OCI-LY1 (cell line): ENCODE measurements at regions not wholly inside any gene's neighbourhood (a gene's known extent, or its start where the extent isn't known, plus 50 kb on each side); places are given as distances from the start of the nearest gene placed in this dataset.
"Not testable (repeated sequence)": the region's sequence is repeated elsewhere in the genome, so short reads cannot be mapped to it uniquely, and the experiment has no call there.

Experiments
- H2AFZ ChIP-seq: fragments of 200-600 bp; sonication (generic), shearing (Covaris generic); 2 replicates; pipeline ENCODE4 v1.6.0; 2014; ENCODE audit warnings: antibody characterized with exemption, mild to moderate bottlenecking, low read length
- H3F3A ChIP-seq: fragments of 200-600 bp; sonication (generic), shearing (Covaris generic); 2 replicates; pipeline ENCODE4 v1.6.0; 2014; ENCODE audit warnings: mild to moderate bottlenecking, antibody characterized with exemption, low read length, moderate library complexity; ENCODE audit not compliant: insufficient read depth
- H3K27ac ChIP-seq: fragments of 200-600 bp; sonication (generic); 2 replicates; pipeline ENCODE4 v1.5.1; 2014; ENCODE audit warnings: low read length, mixed run types, mild to moderate bottlenecking, low read depth; ENCODE audit not compliant: poor library complexity, severe bottlenecking
- H3K27me3 ChIP-seq: fragments of 200-600 bp; sonication (generic); 2 replicates; pipeline ENCODE4 v1.6.0; 2014; ENCODE audit warnings: antibody characterized with exemption, mild to moderate bottlenecking, low read length, moderate library complexity; ENCODE audit not compliant: insufficient read depth
- H3K36me3 ChIP-seq: fragments of 200-600 bp; sonication (generic); 2 replicates; pipeline ENCODE4 v1.6.1; 2014; ENCODE audit warnings: mild to moderate bottlenecking, antibody characterized with exemption, low read length, moderate library complexity, mixed read lengths; ENCODE audit not compliant: insufficient read depth
- H3K4me1 ChIP-seq: fragments of 200-600 bp; sonication (generic); 2 replicates; pipeline ENCODE4 v1.5.1; 2014; ENCODE audit warnings: mild to moderate bottlenecking, low read length, moderate library complexity; ENCODE audit not compliant: insufficient read depth, severe bottlenecking
- H3K4me2 ChIP-seq: fragments of 200-600 bp; sonication (generic), shearing (Covaris generic); 2 replicates; pipeline ENCODE4 v1.6.1; 2014; ENCODE audit warnings: low read length
- H3K4me3 ChIP-seq: fragments of 200-600 bp; sonication (generic); 2 replicates; pipeline ENCODE4 v1.5.1; 2014; ENCODE audit warnings: low read length, low read depth, mild to moderate bottlenecking, mixed read lengths; ENCODE audit not compliant: poor library complexity, severe bottlenecking
- H3K79me2 ChIP-seq: fragments of 200-600 bp; shearing (Covaris generic); 2 replicates; pipeline ENCODE4 v1.6.1; 2016; ENCODE audit warnings: mixed run types, low read length, mixed read lengths; ENCODE audit not compliant: insufficient read depth
- H3K9ac ChIP-seq: fragments of 200-600 bp; sonication (generic), shearing (Covaris generic); 2 replicates; pipeline ENCODE4 v1.6.1; 2014; ENCODE audit warnings: mild to moderate bottlenecking, low read length, mixed read lengths
- H3K9me2 ChIP-seq: fragments of 200-600 bp; sonication (generic), shearing (Covaris generic); 2 replicates; pipeline ENCODE4 v1.6.1; 2014; ENCODE audit warnings: low read depth, mild to moderate bottlenecking, low read length, mixed read lengths
- H3K9me3 ChIP-seq: fragments of 200-600 bp; shearing (Covaris generic); 2 replicates; pipeline ENCODE4 v1.6.1; 2014; ENCODE audit warnings: low read length, mixed read lengths
- H4K20me1 ChIP-seq: fragments of 200-600 bp; sonication (generic), shearing (Covaris generic); 2 replicates; pipeline ENCODE4 v1.6.0; 2016; ENCODE audit warnings: mild to moderate bottlenecking, low read length; ENCODE audit not compliant: insufficient read depth
- EZH2 ChIP-seq: fragments of 200-600 bp; sonication (generic), shearing (Covaris generic); IDR thresholded peaks from 2 replicates; pipeline ENCODE4 v1.8.0; 2017; ENCODE audit warnings: borderline replicate concordance, mixed run types, mild to moderate bottlenecking, antibody characterized with exemption, low read length, moderate library complexity, mixed read lengths
- TF ChIP-seq, protein P1 (sequence below): fragments of 200-600 bp; sonication (generic), shearing (Covaris generic); IDR thresholded peaks from 2 replicates; pipeline ENCODE4 v1.5.1; 2017; ENCODE audit warnings: mild to moderate bottlenecking, antibody characterized with exemption, low read length, moderate library complexity, mixed read lengths

DNA sequence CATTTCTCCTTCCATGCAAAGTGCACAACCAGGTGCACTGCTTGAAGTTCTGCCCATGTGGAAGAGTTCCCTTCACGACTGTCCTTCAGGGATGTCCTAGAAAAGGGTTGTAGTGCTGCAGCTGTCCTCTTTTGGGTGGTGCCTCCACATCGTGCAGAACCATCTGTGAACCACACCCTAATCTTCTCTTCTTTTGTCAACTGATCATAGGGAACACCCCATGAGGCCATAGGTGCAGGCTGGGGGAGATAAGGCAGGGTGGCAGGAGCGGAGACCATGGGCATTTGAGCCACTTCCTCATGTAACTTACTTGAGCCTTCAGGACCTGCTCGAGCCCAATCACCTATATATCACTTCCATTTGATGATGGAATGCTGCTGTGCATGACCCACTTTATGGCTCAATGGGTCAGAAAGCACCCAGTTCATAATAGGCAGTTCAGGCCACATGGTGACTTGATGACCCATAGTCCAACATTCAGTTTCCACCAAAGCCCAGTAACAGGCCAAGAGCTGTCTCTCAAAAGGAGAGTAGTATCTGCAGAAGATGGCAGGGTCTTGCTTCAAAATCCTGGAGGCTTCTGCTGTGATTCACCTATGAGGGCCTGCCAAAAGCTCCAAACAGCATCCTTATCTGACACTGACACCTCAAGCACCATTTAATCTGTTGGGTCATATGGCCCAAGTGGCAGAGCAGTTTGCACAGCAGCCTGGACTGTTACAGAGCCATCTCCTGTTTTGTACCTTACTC lies 84.7 kb upstream of the CYRIA start:
- H3K4me1 ChIP-seq: no peaks in the 10 kb centered on the region
- no peaks in the 10 kb centered on the region for H3K36me3 ChIP-seq
- no peak overlapping the region for H3K27ac ChIP-seq
- H2AFZ ChIP-seq: no peak overlapping the region
- no peaks in the 10 kb centered on the region for H3F3A ChIP-seq
- no peak overlapping the region for H3K4me3 ChIP-seq
- TF ChIP-seq, protein P1, sequence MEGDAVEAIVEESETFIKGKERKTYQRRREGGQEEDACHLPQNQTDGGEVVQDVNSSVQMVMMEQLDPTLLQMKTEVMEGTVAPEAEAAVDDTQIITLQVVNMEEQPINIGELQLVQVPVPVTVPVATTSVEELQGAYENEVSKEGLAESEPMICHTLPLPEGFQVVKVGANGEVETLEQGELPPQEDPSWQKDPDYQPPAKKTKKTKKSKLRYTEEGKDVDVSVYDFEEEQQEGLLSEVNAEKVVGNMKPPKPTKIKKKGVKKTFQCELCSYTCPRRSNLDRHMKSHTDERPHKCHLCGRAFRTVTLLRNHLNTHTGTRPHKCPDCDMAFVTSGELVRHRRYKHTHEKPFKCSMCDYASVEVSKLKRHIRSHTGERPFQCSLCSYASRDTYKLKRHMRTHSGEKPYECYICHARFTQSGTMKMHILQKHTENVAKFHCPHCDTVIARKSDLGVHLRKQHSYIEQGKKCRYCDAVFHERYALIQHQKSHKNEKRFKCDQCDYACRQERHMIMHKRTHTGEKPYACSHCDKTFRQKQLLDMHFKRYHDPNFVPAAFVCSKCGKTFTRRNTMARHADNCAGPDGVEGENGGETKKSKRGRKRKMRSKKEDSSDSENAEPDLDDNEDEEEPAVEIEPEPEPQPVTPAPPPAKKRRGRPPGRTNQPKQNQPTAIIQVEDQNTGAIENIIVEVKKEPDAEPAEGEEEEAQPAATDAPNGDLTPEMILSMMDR: no peak
- no peak for TF ChIP-seq EZH2
- no peak overlapping the region for H3K9ac ChIP-seq
- H4K20me1 ChIP-seq: no peaks in the 10 kb centered on the region
- no peaks in the 10 kb centered on the region for H3K79me2 ChIP-seq
- H3K4me2 ChIP-seq: no peak overlapping the region
- H3K27me3 ChIP-seq: no peaks in the 10 kb centered on the region
- no peaks in the 10 kb centered on the region for H3K9me3 ChIP-seq
- no peaks in the 10 kb centered on the region for H3K9me2 ChIP-seq

- H3K4me3 ChIP-seq, H3K27ac ChIP-seq, H3F3A ChIP-seq, H3K9me2 ChIP-seq, H3K4me2 ChIP-seq, H3K9me3 ChIP-seq, H3K27me3 ChIP-seq, H3K9ac ChIP-seq, H4K20me1 ChIP-seq, H3K4me1 ChIP-seq, H3K36me3 ChIP-seq, H3K79me2 ChIP-seq, H2AFZ ChIP-seq: not testable (repeated sequence)
Observed at GRCh38 chr2:16748511-16749266, 83.1 kb upstream of the CYRIA start.

- Histone ChIP-seq H4K20me1 (no peaks in the 10 kb centered on the region), H3F3A (no peaks in the 10 kb centered on the region), H3K4me1 (no peaks in the 10 kb centered on the region), H3K36me3 (no peaks in the 10 kb centered on the region), H2AFZ (no peak overlapping the region), H3K9me3 (no peaks in the 10 kb centered on the region), H3K9ac (no peak overlapping the region), H3K9me2 (no peaks in the 10 kb centered on the region), H3K4me3 (no peak overlapping the region), H3K27ac (no peak overlapping the region), H3K27me3 (no peaks in the 10 kb centered on the region), H3K79me2 (no peaks in the 10 kb centered on the region), H3K4me2 (no peak overlapping the region)
- TF ChIP-seq EZH2: no peak
- TF ChIP-seq, protein P1: no peak
Observed at GRCh38 chr2:16747689-16748088, 82.1 kb upstream of the CYRIA start.
